PFSK-1 (cell line): ENCODE measurements at regions not wholly inside any gene's neighbourhood (a gene's known extent, or its start where the extent isn't known, plus 50 kb on each side); places are given as distances from the start of the nearest gene placed in this dataset.

Experiments
- REST ChIP-seq, 2 experiments: IDR thresholded peaks; 2 replicates each; pipeline versions ENCODE4 v1.6.1 to v1.8.0; 2011 to 2012; ENCODE audit warnings: low read depth in 2 of 2, low read length in 2 of 2, control low read depth in 1 of 2, inconsistent platforms in 1 of 2, mild to moderate bottlenecking in 1 of 2, moderate library complexity in 1 of 2; ENCODE audit not compliant: insufficient read depth in 1 of 2
- TAF1 ChIP-seq: IDR thresholded peaks from 2 replicates; pipeline ENCODE4 v1.6.1; 2012; ENCODE audit warnings: low read length, control low read depth, borderline replicate concordance; ENCODE audit not compliant: insufficient read depth

GRCh38 chr16:72236866-72237265 is 64.9 kb upstream of the PMFBP1 start:
- TF ChIP-seq TAF1: no peak
- TF ChIP-seq REST (IDR thresholded peaks at IDR 0.05; ENCODE audit: insufficient read depth in 1 of 2, low read depth in 2 of 2, low read length in 2 of 2): no peak
